Omental fat pad (tissue), 3 donors: ENCODE measurements at regions not wholly inside any gene's neighbourhood (a gene's known extent, or its start where the extent isn't known, plus 50 kb on each side); places are given as distances from the start of the nearest gene placed in this dataset.
A peak's percentile ranks its signal among the peaks of the same experiment; 100 is the strongest.

ENCODE experiments used
- ATAC-seq: fragments of 150-250 bp; one replicate; pipeline ENCODE4 v1.9.1; 2016; ENCODE audit warnings: mild to moderate bottlenecking, moderate library complexity; ENCODE audit not compliant: low FRiP score
- DNase-seq: peaks from one replicate; pipeline ENCODE4 v3.0.0-alpha.2; 2019; ENCODE audit warnings: low spot score
- CTCF ChIP-seq, 3 donors: fragments of 450-650 bp; IDR thresholded peaks; one replicate each; pipeline ENCODE4 v1.5.1; 2016 to 2017; ENCODE audit warnings: antibody characterized with exemption in 3 of 3, mild to moderate bottlenecking in 3 of 3, moderate library complexity in 2 of 3

GRCh38 chr20:23287354-23288190 is 63.0 kb upstream of the NXT1 start:
- ATAC-seq = no peak
- TF ChIP-seq CTCF (IDR thresholded peaks at IDR 0.05) = no peak
- no peak for DNase-seq

GRCh38 chr20:23286346-23286745 is 64.2 kb upstream of the NXT1 start:
- ATAC-seq (no peak), DNase-seq (no peak)
- TF ChIP-seq CTCF (IDR thresholded peaks at IDR 0.05) = no peak

GRCh38 chr20:23285536-23285935 is 65.1 kb upstream of the NXT1 start:
- ATAC-seq = no peak
- TF ChIP-seq CTCF (IDR thresholded peaks at IDR 0.05) = no peak
- no peak for DNase-seq

- no peak for TF ChIP-seq CTCF (IDR thresholded peaks at IDR 0.05)
- no peak for ATAC-seq
- DNase-seq = no peak
These were observed 66.6 kb upstream of the NXT1 start for GRCh38 chr20:23284009-23284408.

- no peak for TF ChIP-seq CTCF (IDR thresholded peaks at IDR 0.05)
- ATAC-seq (no peak), DNase-seq (no peak)
These were observed 67.3 kb upstream of the NXT1 start for GRCh38 chr20:23283096-23283850.

- peak; percentile 51 for ATAC-seq
These were observed 68.0 kb upstream of the NXT1 start for GRCh38 chr20:23282546-23282945.

More at GRCh38 chr20:23282546-23282945, 68.0 kb upstream of the NXT1 start:
- no peak for DNase-seq
- no peak for TF ChIP-seq CTCF (IDR thresholded peaks at IDR 0.05)
